Gastrocnemius medialis (tissue), 4 donors: ENCODE measurements at regions not wholly inside any gene's neighbourhood (a gene's known extent, or its start where the extent isn't known, plus 50 kb on each side); places are given as distances from the start of the nearest gene placed in this dataset.
"Not testable (repeated sequence)": the region's sequence is repeated elsewhere in the genome, so short reads cannot be mapped to it uniquely, and the experiment has no call there.

ENCODE experiments used
- POLR2A ChIP-seq, 2 donors: fragments of 450-650 bp; IDR thresholded peaks; one replicate each; pipeline ENCODE4 v1.6.1; 2017; ENCODE audit warnings: antibody characterized with exemption in 2 of 2, mild to moderate bottlenecking in 2 of 2, moderate library complexity in 2 of 2
- TF ChIP-seq, protein P1 (sequence below), 5 experiments: fragments of 450-650 bp in 3 of 5; fragments of 200-600 bp in 2 of 5; sonication (generic) in 2 of 5; IDR thresholded peaks in 4 of 5; conservative IDR thresholded peaks in 1 of 5; 1 replicate in 4 of 5; 2 replicates in 1 of 5; pipeline ENCODE4 v1.5.1; 2016 to 2019; ENCODE audit warnings: antibody characterized with exemption in 5 of 5, mild to moderate bottlenecking in 3 of 5, moderate library complexity in 3 of 5

DNA sequence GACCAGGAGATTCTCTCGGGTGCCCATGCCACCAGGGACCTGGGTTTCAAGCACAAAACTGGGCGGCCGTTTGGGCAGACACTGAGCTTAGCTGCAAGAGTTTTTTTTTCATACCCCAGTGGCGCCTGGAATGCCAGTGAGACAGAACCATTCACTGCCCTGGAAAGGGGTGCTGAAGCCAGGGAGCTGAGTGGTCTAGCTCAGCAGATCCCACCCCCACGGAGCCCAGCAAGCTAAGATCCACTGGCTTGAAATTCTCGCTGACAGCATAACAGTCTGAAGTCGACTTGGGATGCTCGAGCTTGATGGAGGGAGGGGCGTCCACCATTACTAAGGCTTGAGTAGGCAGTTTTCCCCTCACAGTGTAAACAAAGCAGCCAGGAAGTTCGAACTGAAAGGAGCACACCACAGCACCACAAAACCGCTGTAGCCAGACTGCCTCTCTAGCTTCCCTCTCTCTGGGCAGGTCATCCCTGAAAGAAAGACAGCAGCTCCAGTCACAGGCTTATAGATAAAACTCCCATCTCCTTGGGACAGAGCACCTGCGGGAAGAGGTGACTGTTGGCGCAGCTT, 157.7 kb downstream of the GIPC2 start:
- TF ChIP-seq, protein P1, sequence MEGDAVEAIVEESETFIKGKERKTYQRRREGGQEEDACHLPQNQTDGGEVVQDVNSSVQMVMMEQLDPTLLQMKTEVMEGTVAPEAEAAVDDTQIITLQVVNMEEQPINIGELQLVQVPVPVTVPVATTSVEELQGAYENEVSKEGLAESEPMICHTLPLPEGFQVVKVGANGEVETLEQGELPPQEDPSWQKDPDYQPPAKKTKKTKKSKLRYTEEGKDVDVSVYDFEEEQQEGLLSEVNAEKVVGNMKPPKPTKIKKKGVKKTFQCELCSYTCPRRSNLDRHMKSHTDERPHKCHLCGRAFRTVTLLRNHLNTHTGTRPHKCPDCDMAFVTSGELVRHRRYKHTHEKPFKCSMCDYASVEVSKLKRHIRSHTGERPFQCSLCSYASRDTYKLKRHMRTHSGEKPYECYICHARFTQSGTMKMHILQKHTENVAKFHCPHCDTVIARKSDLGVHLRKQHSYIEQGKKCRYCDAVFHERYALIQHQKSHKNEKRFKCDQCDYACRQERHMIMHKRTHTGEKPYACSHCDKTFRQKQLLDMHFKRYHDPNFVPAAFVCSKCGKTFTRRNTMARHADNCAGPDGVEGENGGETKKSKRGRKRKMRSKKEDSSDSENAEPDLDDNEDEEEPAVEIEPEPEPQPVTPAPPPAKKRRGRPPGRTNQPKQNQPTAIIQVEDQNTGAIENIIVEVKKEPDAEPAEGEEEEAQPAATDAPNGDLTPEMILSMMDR (IDR thresholded peaks at IDR 0.05 in 4 of 5, conservative IDR thresholded peaks at IDR 0.05 in 1 of 5), result not testable (repeated sequence)
- not testable (repeated sequence) for TF ChIP-seq POLR2A (IDR thresholded peaks at IDR 0.05)
